Gastrocnemius medialis (tissue), 4 donors: ENCODE measurements at regions not wholly inside any gene's neighbourhood (a gene's known extent, or its start where the extent isn't known, plus 50 kb on each side); places are given as distances from the start of the nearest gene placed in this dataset.

Experiments
- CTCF ChIP-seq, 5 experiments: fragments of 450-650 bp in 3 of 5; fragments of 200-600 bp in 2 of 5; sonication (generic) in 2 of 5; IDR thresholded peaks in 4 of 5; conservative IDR thresholded peaks in 1 of 5; 1 replicate in 4 of 5; 2 replicates in 1 of 5; pipeline ENCODE4 v1.5.1; 2016 to 2019; ENCODE audit warnings: antibody characterized with exemption in 5 of 5, mild to moderate bottlenecking in 3 of 5, moderate library complexity in 3 of 5
- POLR2A ChIP-seq, 2 donors: fragments of 450-650 bp; IDR thresholded peaks; one replicate each; pipeline ENCODE4 v1.6.1; 2017; ENCODE audit warnings: antibody characterized with exemption in 2 of 2, mild to moderate bottlenecking in 2 of 2, moderate library complexity in 2 of 2

- TF ChIP-seq CTCF (IDR thresholded peaks at IDR 0.05 in 4 of 5, conservative IDR thresholded peaks at IDR 0.05 in 1 of 5) (no peak), POLR2A (IDR thresholded peaks at IDR 0.05) (no peak)
Measured at GRCh38 chr13:80256352-80256932, 84.5 kb downstream of the SPRY2 start.
